IMR-90 (cell line): ENCODE measurements at regions not wholly inside any gene's neighbourhood (a gene's known extent, or its start where the extent isn't known, plus 50 kb on each side); places are given as distances from the start of the nearest gene placed in this dataset. TPM values are rescaled to one million over a fixed set of nuclear protein-coding genes. Genes with fewer than 3 reads are reported as not detected.

ENCODE experiments used
- microRNA-seq, 2 experiments: library from miRNA; stranded (forward) in 1 of 2; unstranded in 1 of 2; fragments of 10-50 nt in 1 of 2; fragments of <30 nt in 1 of 2; gene quantifications in 1 of 2; microRNA quantifications in 1 of 2; one replicate each; pipeline versions ENCODE3 to v1.1.0; 2013 to 2020; ENCODE audit not compliant: insufficient read depth in 1 of 2, insufficient read length in 1 of 2, unreplicated experiment in 1 of 2
- small RNA-seq, 5 experiments: library from RNA; depleted of rRNA; stranded (forward); fragments of <200 nt; gene quantifications; one replicate each; pipeline ENCODE3, GENCODE V24; 2012

Small RNA genes lying in the stretch of these regions (microRNA-seq; reads per million reads assigned to microRNA genes)
- gene RNA5SP306 (ENCODE audit: insufficient read depth, insufficient read length): not detected
- not detected for gene RNU6-632P (ENCODE audit: insufficient read depth, insufficient read length)

Small RNA genes lying in the stretch of these regions (small RNA-seq; reads per million reads assigned to genes)
- gene RNA5SP306 (0 reads per million in 5 experiments), gene RNU6-632P (0 reads per million in 5 experiments)
